ENCODE measurements at regions not wholly inside any gene's neighbourhood (a gene's known extent, or its start where the extent isn't known, plus 50 kb on each side); places are given as distances from the start of the nearest gene placed in this dataset.

DNA sequence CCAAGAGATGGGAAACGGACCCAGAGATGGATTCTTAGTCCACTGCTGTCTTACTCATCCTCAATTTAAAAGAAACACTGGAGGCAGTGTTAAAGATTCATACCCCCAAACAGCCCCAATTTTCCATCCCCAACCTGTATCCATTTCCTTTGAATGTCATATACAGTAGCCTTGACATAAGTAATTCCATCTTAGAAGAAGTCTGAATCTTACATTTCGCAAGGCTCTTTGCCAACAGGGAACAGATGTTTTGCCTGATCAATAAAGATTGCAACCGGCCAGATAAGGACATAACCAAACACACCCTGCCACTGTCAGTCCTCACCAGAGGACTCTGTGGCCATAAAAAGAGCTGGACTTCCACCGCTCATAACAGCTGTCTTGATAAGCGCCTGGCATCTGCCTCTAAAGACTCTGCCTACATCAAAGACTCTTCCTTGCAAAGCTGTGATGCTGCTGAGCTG is 59.0 kb upstream of the MED9 start:
- no TSS peak for BruUV-seq (replicated peaks)
- ATAC-seq (peak; percentile 57), FAIRE-seq (no peak), DNase-seq (ENCODE audit: extremely low read depth in 1 of 4, low spot score in 3 of 4) (peak; percentile 44 to 71 (median 64))
- no peaks in the 10 kb centered on the region for H3K36me3 ChIP-seq (ENCODE audit: control insufficient read depth, insufficient read depth, low read length)
- peaks cover 0 to 3% of the 10 kb centered on the region in 2 experiments; a peak in 1 of 5 replicates for H3K27me3 ChIP-seq (ENCODE audit: control insufficient read depth in 2 of 2, insufficient read depth in 2 of 2, low read length in 2 of 2)
- H4K20me1 ChIP-seq (replicated peaks; ENCODE audit: control insufficient read depth, insufficient read depth, low read length), result no peaks in the 10 kb centered on the region
- no peaks in the 10 kb centered on the region for H3K79me2 ChIP-seq (ENCODE audit: control insufficient read depth, insufficient read depth, low read length)
- no peaks in the 10 kb centered on the region for H3K9me3 ChIP-seq (replicated peaks; ENCODE audit: control insufficient read depth, insufficient read depth, low read depth, low read length)
- intact Hi-C loops (cut with micrococcal nuclease) (no loop called here), in situ Hi-C loops (cut with MboI) (no loop called here)
- peak overlapping the region; percentile 68 for H3K27ac ChIP-seq (ENCODE audit: extremely low read depth, low read depth, low read length)
- CTCF ChIA-PET (ENCODE audit: low intra/inter-chr PET ratio), result no interaction called here
- POLR2A ChIA-PET, result interaction anchor here (0.6 to 0.8 kb wide), 3 partner anchors 22 to 99 kb away, joined by 3 to 4 read pairs (median 3); no protein-coding TSS in a partner anchor
- no peaks in the 10 kb centered on the region for H3K9me1 ChIP-seq (ENCODE audit: control insufficient read depth, insufficient read depth, low read length)
- peak overlapping the region; percentile 54 for H3K4me2 ChIP-seq (ENCODE audit: insufficient read depth, low read length)
- no peak overlapping the region; a peak in 1 of 4 replicates for H3K9ac ChIP-seq (ENCODE audit: insufficient read depth in 1 of 2, low read depth in 2 of 2, low read length in 2 of 2)
- H3K4me3 ChIP-seq, result no peak overlapping the region
- WGBS (ENCODE audit: insufficient coverage, low coverage, missing lambda C conversion rate), result 17% methylated on average over 5 of the region's 5 CpGs
- H3K4me1 ChIP-seq (replicated peaks in 1 of 2; ENCODE audit: control insufficient read depth in 2 of 2, insufficient read depth in 2 of 2, low read length in 2 of 2), result peaks cover 14 to 43% of the 10 kb centered on the region in 2 experiments; a peak in 4 of 5 replicates
- no peak overlapping the region for H2AFZ ChIP-seq (ENCODE audit: low read depth, low read length)
- TF ChIP-seq ARID1B (IDR thresholded peaks at IDR 0.05) (peak; percentile 56), ZNF507 (tag; conservative IDR thresholded peaks at IDR 0.05) (no peak; the same call in 1 of the 2 replicates), SLC30A9 (CRISPR knock-in tag; IDR thresholded peaks at IDR 0.05) (no peak), YY1 (IDR thresholded peaks at IDR 0.05; ENCODE audit: borderline replicate concordance in 1 of 3, control insufficient read depth in 1 of 3, extremely low read depth in 1 of 3, insufficient read depth in 3 of 3, insufficient read length in 1 of 3, insufficient replicate concordance in 2 of 3, low read depth in 1 of 3, low read length in 2 of 3) (no peak), PHB2 (IDR thresholded peaks at IDR 0.05; ENCODE audit: low read depth) (no peak), GABPB1 (CRISPR knock-in tag; IDR thresholded peaks at IDR 0.05) (no peak), KDM4B (IDR thresholded peaks at IDR 0.05; ENCODE audit: borderline replicate concordance in 2 of 2, low read depth in 1 of 2) (no peak), COPS2 (conservative IDR thresholded peaks at IDR 0.05) (no peak), TBL1XR1 (IDR thresholded peaks at IDR 0.05; ENCODE audit: low read length in 2 of 2) (no peak), ZFP36 (IDR thresholded peaks at IDR 0.05; ENCODE audit: low read depth, low read length, partially characterized antibody) (no peak), CREB3L1 (IDR thresholded peaks at IDR 0.05; ENCODE audit: borderline replicate concordance, low read depth) (no peak), PTBP1 (IDR thresholded peaks at IDR 0.05; ENCODE audit: low read depth, low read length) (no peak), STAT5A (IDR thresholded peaks at IDR 0.05; ENCODE audit: borderline replicate concordance, low read length) (peak; percentile 51; the same call in 1 of the 2 replicates)
- TF ChIP-seq, protein P1, sequence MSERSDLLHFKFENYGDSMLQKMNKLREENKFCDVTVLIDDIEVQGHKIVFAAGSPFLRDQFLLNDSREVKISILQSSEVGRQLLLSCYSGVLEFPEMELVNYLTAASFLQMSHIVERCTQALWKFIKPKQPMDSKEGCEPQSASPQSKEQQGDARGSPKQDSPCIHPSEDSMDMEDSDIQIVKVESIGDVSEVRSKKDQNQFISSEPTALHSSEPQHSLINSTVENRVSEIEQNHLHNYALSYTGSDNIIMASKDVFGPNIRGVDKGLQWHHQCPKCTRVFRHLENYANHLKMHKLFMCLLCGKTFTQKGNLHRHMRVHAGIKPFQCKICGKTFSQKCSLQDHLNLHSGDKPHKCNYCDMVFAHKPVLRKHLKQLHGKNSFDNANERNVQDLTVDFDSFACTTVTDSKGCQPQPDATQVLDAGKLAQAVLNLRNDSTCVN (CRISPR knock-in tag; IDR thresholded peaks at IDR 0.05), result peak; percentile 38; the same call in 1 of the 2 replicates
- TF ChIP-seq, protein P2, sequence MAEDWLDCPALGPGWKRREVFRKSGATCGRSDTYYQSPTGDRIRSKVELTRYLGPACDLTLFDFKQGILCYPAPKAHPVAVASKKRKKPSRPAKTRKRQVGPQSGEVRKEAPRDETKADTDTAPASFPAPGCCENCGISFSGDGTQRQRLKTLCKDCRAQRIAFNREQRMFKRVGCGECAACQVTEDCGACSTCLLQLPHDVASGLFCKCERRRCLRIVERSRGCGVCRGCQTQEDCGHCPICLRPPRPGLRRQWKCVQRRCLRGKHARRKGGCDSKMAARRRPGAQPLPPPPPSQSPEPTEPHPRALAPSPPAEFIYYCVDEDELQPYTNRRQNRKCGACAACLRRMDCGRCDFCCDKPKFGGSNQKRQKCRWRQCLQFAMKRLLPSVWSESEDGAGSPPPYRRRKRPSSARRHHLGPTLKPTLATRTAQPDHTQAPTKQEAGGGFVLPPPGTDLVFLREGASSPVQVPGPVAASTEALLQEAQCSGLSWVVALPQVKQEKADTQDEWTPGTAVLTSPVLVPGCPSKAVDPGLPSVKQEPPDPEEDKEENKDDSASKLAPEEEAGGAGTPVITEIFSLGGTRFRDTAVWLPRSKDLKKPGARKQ (CRISPR knock-in tag; IDR thresholded peaks at IDR 0.05), result no peak
- TF ChIP-seq, protein P3, sequence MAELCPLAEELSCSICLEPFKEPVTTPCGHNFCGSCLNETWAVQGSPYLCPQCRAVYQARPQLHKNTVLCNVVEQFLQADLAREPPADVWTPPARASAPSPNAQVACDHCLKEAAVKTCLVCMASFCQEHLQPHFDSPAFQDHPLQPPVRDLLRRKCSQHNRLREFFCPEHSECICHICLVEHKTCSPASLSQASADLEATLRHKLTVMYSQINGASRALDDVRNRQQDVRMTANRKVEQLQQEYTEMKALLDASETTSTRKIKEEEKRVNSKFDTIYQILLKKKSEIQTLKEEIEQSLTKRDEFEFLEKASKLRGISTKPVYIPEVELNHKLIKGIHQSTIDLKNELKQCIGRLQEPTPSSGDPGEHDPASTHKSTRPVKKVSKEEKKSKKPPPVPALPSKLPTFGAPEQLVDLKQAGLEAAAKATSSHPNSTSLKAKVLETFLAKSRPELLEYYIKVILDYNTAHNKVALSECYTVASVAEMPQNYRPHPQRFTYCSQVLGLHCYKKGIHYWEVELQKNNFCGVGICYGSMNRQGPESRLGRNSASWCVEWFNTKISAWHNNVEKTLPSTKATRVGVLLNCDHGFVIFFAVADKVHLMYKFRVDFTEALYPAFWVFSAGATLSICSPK (IDR thresholded peaks at IDR 0.05; ENCODE audit: borderline replicate concordance), result no peak
